ENCODE measurements at regions not wholly inside any gene's neighbourhood (a gene's known extent, or its start where the extent isn't known, plus 50 kb on each side); places are given as distances from the start of the nearest gene placed in this dataset.

DNA sequence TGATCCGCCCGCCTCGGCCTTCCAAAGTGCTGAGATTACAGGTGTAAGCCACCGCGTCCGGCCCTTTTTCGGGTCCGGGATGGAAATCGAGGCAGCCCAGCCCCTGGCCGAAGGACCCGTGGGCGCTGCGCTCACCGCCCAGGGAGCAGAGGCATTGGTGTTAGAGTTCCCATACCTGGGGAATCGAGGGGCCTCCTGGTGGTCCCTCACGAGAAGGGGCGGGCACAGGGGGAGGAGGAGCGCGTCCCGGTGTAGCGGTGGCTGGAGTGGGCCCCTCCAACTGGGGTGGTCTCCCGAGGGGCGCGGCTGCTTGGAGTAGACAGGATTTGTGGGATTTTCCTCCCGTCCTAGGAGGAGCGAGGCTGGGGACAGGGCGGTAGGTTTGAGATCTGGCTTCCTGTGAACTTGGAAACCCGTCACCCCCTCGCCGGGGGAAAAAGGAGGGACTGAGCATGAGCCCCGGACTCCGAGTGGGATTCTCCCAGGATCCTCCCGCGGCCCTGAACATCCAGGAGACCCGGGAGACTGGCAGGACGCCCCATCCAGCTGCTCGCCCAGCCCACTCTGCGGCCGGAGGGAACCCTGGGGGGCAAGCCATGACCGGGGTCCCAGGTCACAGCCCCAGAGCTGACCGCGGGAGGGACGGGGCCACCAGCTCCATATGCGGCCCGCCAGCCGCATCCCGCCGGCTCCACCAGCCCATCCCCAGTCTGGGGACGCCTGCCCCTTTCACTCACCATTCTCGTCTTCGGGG, 70.9 kb downstream of the ASCL4 start:
- no peaks in the 10 kb centered on the region for H3K36me3 ChIP-seq
- H3K4me3 ChIP-seq (ENCODE audit: low read depth, low read length), result no peak overlapping the region
- TF ChIP-seq CTCF (IDR thresholded peaks at IDR 0.05; ENCODE audit: low read depth, low read length), result no peak
- peaks cover 90% of the 10 kb centered on the region for H3K27me3 ChIP-seq
- H3K4me1 ChIP-seq, result no peaks in the 10 kb centered on the region
- DNase-seq, result no peak
- H3K9me3 ChIP-seq, result no peaks in the 10 kb centered on the region

GRCh38 chr12:107845980-107846659, 71.6 kb downstream of the ASCL4 start:
- Histone ChIP-seq H3K4me3 (ENCODE audit: low read depth, low read length) (no peak overlapping the region), H3K4me1 (no peaks in the 10 kb centered on the region), H3K36me3 (no peaks in the 10 kb centered on the region), H3K27me3 (peaks cover 84% of the 10 kb centered on the region), H3K9me3 (no peaks in the 10 kb centered on the region)
- no peak for TF ChIP-seq CTCF (IDR thresholded peaks at IDR 0.05; ENCODE audit: low read depth, low read length)
- no peak for DNase-seq

DNA sequence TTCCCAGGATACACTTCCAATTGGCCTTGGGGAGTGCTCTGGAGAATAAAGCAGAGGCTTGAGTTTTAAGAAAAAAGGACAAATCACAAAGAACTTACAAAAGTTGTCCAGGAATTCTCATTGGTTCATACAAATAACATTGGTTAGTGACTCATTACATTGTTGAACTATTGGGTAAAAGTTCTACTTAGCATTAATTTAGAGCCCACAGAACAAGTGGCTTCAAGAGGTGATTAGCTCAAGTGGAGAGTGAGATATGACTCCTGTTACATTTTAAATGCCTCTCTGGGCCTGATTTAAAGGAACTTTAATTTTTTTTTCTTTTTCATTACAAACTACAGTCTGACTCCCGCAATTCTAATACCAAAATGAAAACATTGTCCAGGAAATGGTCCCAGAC, 72.9 kb downstream of the ASCL4 start:
- no peak for TF ChIP-seq CTCF (IDR thresholded peaks at IDR 0.05; ENCODE audit: low read depth, low read length)
- DNase-seq, result no peak
- Histone ChIP-seq H3K36me3 (no peaks in the 10 kb centered on the region), H3K4me1 (no peaks in the 10 kb centered on the region), H3K4me3 (ENCODE audit: low read depth, low read length) (no peak overlapping the region), H3K27me3 (peaks cover 72% of the 10 kb centered on the region), H3K9me3 (no peaks in the 10 kb centered on the region)

DNA sequence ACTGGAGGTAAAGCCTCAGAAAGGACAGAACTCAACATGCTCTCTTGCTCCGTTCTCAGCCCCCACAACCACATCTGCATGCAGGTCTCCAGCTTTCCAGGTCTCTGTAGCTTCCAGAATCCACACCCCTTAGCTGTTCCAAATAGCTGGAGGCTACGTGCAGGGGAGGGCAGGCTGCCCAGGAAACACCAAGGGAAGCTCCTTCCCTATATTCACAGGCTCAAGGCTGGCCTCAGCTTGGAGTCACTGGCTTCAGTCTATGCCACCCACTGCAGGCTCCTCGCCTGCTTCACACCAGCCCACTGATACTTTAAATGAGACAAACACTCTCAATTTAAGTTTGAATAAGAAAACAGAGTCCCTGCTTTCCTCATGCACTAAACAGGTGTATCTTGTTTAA, 73.3 kb downstream of the ASCL4 start:
- H3K4me3 ChIP-seq (ENCODE audit: low read depth, low read length), result no peak overlapping the region
- TF ChIP-seq CTCF (IDR thresholded peaks at IDR 0.05; ENCODE audit: low read depth, low read length), result no peak
- H3K27me3 ChIP-seq, result peaks cover 68% of the 10 kb centered on the region
- H3K4me1 ChIP-seq, result no peaks in the 10 kb centered on the region
- H3K9me3 ChIP-seq, result no peaks in the 10 kb centered on the region
- no peak for DNase-seq
- no peaks in the 10 kb centered on the region for H3K36me3 ChIP-seq

- no peak for DNase-seq
- Histone ChIP-seq H3K4me1 (no peaks in the 10 kb centered on the region), H3K4me3 (ENCODE audit: low read depth, low read length) (no peak overlapping the region), H3K36me3 (no peaks in the 10 kb centered on the region), H3K9me3 (no peaks in the 10 kb centered on the region), H3K27me3 (peaks cover 30% of the 10 kb centered on the region)
- TF ChIP-seq CTCF (IDR thresholded peaks at IDR 0.05; ENCODE audit: low read depth, low read length), result no peak
Measured at GRCh38 chr12:107853479-107853878, 79.0 kb downstream of the ASCL4 start.

DNA sequence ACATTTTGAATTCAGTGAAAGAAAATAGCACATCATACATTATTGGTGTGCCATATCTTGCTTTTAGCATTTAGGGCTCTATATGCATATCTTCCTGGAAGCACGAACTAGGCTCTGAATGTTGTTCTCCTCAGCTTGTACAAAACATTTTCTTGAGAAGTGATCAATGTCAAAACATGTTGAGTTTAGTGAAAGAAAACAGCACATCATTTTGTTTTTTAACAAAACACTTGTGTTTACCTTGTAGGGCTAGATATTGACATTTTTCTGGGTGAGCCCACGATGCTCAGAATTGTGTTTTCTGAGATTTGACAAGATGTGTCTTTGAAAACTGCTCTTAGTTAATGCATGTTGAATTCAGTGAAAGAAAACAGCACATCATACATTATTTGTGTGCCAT, 81.0 kb downstream of the ASCL4 start:
- TF ChIP-seq CTCF (IDR thresholded peaks at IDR 0.05; ENCODE audit: low read depth, low read length), result no peak
- Histone ChIP-seq H3K27me3 (peaks cover 30% of the 10 kb centered on the region), H3K4me1 (no peaks in the 10 kb centered on the region), H3K36me3 (no peaks in the 10 kb centered on the region), H3K9me3 (no peaks in the 10 kb centered on the region), H3K4me3 (ENCODE audit: low read depth, low read length) (no peak overlapping the region)
- DNase-seq, result no peak

All from BE2C (cell line).